LNCaP clone FGC (cell line): ENCODE measurements at regions not wholly inside any gene's neighbourhood (a gene's known extent, or its start where the extent isn't known, plus 50 kb on each side); places are given as distances from the start of the nearest gene placed in this dataset.
A peak's percentile ranks its signal among the peaks of the same experiment; 100 is the strongest.
"Not testable (repeated sequence)": the region's sequence is repeated elsewhere in the genome, so short reads cannot be mapped to it uniquely, and the experiment has no call there.

ENCODE experiments used
- DNase-seq: peaks from one replicate; pipeline ENCODE4 v3.0.0-alpha.2; 2011; ENCODE audit warnings: low read depth
- H3K4me3 ChIP-seq: 2 replicates; pipeline ENCODE4 v1.5.1; 2011; ENCODE audit warnings: mild to moderate bottlenecking, low read depth, low read length, control low read depth
- CTCF ChIP-seq: IDR thresholded peaks from 2 replicates; pipeline ENCODE4 v1.5.1; 2012; ENCODE audit warnings: mild to moderate bottlenecking; ENCODE audit not compliant: control insufficient read depth, insufficient read depth; ENCODE audit errors: extremely low read depth

- DNase-seq, result no peak
- no peak overlapping the region for H3K4me3 ChIP-seq
- TF ChIP-seq CTCF, result no peak
These were observed 207.3 kb upstream of the DDX18 start for GRCh38 chr2:117607202-117607601.

- DNase-seq, result no peak
- no peak overlapping the region for H3K4me3 ChIP-seq
- no peak for TF ChIP-seq CTCF
These were observed 201.4 kb upstream of the DDX18 start for GRCh38 chr2:117613101-117613500.

- no peak overlapping the region for H3K4me3 ChIP-seq
- no peak for DNase-seq
- no peak for TF ChIP-seq CTCF
These were observed 200.2 kb upstream of the DDX18 start for GRCh38 chr2:117614296-117614695.

GRCh38 chr2:117614823-117615534 is 199.5 kb upstream of the DDX18 start:
- no peak overlapping the region for H3K4me3 ChIP-seq
- no peak for TF ChIP-seq CTCF
- no peak for DNase-seq

- no peak for TF ChIP-seq CTCF
- DNase-seq, result no peak
- no peak overlapping the region for H3K4me3 ChIP-seq
These were observed 195.9 kb upstream of the DDX18 start for GRCh38 chr2:117618607-117619006.

GRCh38 chr2:117621326-117621725 is 193.2 kb upstream of the DDX18 start:
- no peak for DNase-seq
- H3K4me3 ChIP-seq, result no peak overlapping the region
- 0 out of 2 replicates have a peak, but pooled peaks have one; percentile 5 for TF ChIP-seq CTCF

- not testable (repeated sequence) for H3K4me3 ChIP-seq, DNase-seq
These were observed 191.3 kb upstream of the DDX18 start for GRCh38 chr2:117623175-117623574.
